Trophoblast cell (in vitro differentiated cells and primary cell): ENCODE measurements at regions not wholly inside any gene's neighbourhood (a gene's known extent, or its start where the extent isn't known, plus 50 kb on each side); places are given as distances from the start of the nearest gene placed in this dataset.

Source experiments
- DNase-seq, 2 donors: peaks; one replicate each; pipeline ENCODE4 v3.0.0-alpha.2; 2016
- H2AFZ ChIP-seq: 2 replicates; pipeline ENCODE4 v1.6.1; 2013; ENCODE audit warnings: low read length, moderate library complexity, mild to moderate bottlenecking; ENCODE audit not compliant: insufficient read depth, poor library complexity
- H2AK5ac ChIP-seq: 2 replicates; pipeline ENCODE4 v1.6.1; 2013; ENCODE audit warnings: mild to moderate bottlenecking, low read length
- H2BK120ac ChIP-seq: 2 replicates; pipeline ENCODE4 v1.6.1; 2013; ENCODE audit warnings: low read length, mild to moderate bottlenecking, moderate library complexity; ENCODE audit not compliant: insufficient read depth, poor library complexity
- H2BK12ac ChIP-seq: 2 replicates; pipeline ENCODE4 v1.6.1; 2013; ENCODE audit warnings: mild to moderate bottlenecking, low read length, moderate library complexity
- H2BK5ac ChIP-seq: 2 replicates; pipeline ENCODE4 v1.6.1; 2013; ENCODE audit warnings: low read length, low read depth, moderate library complexity, mild to moderate bottlenecking; ENCODE audit not compliant: poor library complexity
- H3K14ac ChIP-seq: 2 replicates; pipeline ENCODE4 v1.6.1; 2013; ENCODE audit warnings: mild to moderate bottlenecking, low read length
- H3K18ac ChIP-seq: 2 replicates; pipeline ENCODE4 v1.6.1; 2013; ENCODE audit warnings: mild to moderate bottlenecking, low read length
- H3K23ac ChIP-seq: 2 replicates; pipeline ENCODE4 v1.6.1; 2013; ENCODE audit warnings: low read length
- H3K27ac ChIP-seq: 2 replicates; pipeline ENCODE4 v1.5.1; 2013; ENCODE audit warnings: low read depth, mild to moderate bottlenecking, inconsistent platforms, low read length, moderate library complexity
- H3K27me3 ChIP-seq: 2 replicates; pipeline ENCODE4 v1.6.1; 2013; ENCODE audit warnings: inconsistent platforms, mild to moderate bottlenecking, low read length, moderate library complexity; ENCODE audit not compliant: insufficient read depth
- H3K36me3 ChIP-seq, 2 experiments: 1 replicate in 1 of 2; 2 replicates in 1 of 2; pipeline ENCODE4 v1.6.1; 2013; ENCODE audit warnings: low read length in 2 of 2, mild to moderate bottlenecking in 2 of 2, moderate library complexity in 1 of 2; ENCODE audit not compliant: insufficient read depth in 2 of 2, control insufficient read depth in 1 of 2
- H3K4ac ChIP-seq: 2 replicates; pipeline ENCODE4 v1.6.1; 2013; ENCODE audit warnings: low read depth, mild to moderate bottlenecking, low read length, moderate library complexity
- H3K4me1 ChIP-seq, 2 experiments: 1 replicate in 1 of 2; 2 replicates in 1 of 2; pipeline ENCODE4 v1.6.1; 2013; ENCODE audit warnings: low read length in 2 of 2, mild to moderate bottlenecking in 2 of 2, moderate library complexity in 1 of 2; ENCODE audit not compliant: insufficient read depth in 2 of 2, control insufficient read depth in 1 of 2
- H3K4me2 ChIP-seq: 2 replicates; pipeline ENCODE4 v1.6.1; 2013; ENCODE audit warnings: inconsistent platforms, mild to moderate bottlenecking, low read length, moderate library complexity
- H3K4me3 ChIP-seq: 2 replicates; pipeline ENCODE4 v1.5.1; 2013; ENCODE audit warnings: mild to moderate bottlenecking, low read depth, low read length, inconsistent platforms
- H3K79me1 ChIP-seq: one replicate; pipeline ENCODE4 v1.6.1; 2013; ENCODE audit warnings: low read length
- H3K79me2 ChIP-seq: 2 replicates; pipeline ENCODE4 v1.6.1; 2013; ENCODE audit warnings: low read length, mild to moderate bottlenecking; ENCODE audit not compliant: control insufficient read depth, insufficient read depth, poor library complexity
- H3K9ac ChIP-seq: 2 replicates; pipeline ENCODE4 v1.6.1; 2013; ENCODE audit warnings: mild to moderate bottlenecking, low read length
- H3K9me3 ChIP-seq: 2 replicates; pipeline ENCODE4 v1.6.1; 2013; ENCODE audit warnings: low read depth, mild to moderate bottlenecking, control low read depth, inconsistent platforms, low read length; ENCODE audit not compliant: insufficient read depth
- H4K12ac ChIP-seq: 2 replicates; pipeline ENCODE4 v1.6.1; 2013; ENCODE audit warnings: low read depth, mild to moderate bottlenecking, low read length, moderate library complexity
- H4K8ac ChIP-seq: 2 replicates; pipeline ENCODE4 v1.6.1; 2013; ENCODE audit warnings: low read depth, mild to moderate bottlenecking, low read length, moderate library complexity
- H4K91ac ChIP-seq: one replicate; pipeline ENCODE4 v1.6.1; 2013; ENCODE audit warnings: low read depth, mild to moderate bottlenecking, low read length, moderate library complexity
- WGBS: extraction: QIAGEN DNeasy Blood & Tissue Kit; methylation state at CpG from one replicate; pipeline ENCODE4 v1.1.7; 2013; ENCODE audit warnings: missing lambda C conversion rate; ENCODE audit not compliant: insufficient read length, insufficient coverage; ENCODE audit errors: extremely low coverage; 5-methylcytosine and 5-hydroxymethylcytosine counted together

- WGBS, result no CpG with 5 or more reads among the region's 1 CpG
Measured at GRCh38 chr2:46246790-46247189, 50.4 kb upstream of the EPAS1 start.

More at GRCh38 chr2:46246790-46247189, 50.4 kb upstream of the EPAS1 start:
- Histone ChIP-seq H2AFZ (no peak overlapping the region), H3K27ac (no peak overlapping the region), H3K9ac (no peak overlapping the region), H3K9me3 (no peaks in the 10 kb centered on the region), H4K12ac (no peak overlapping the region), H2BK5ac (no peak overlapping the region), H3K36me3 (no peaks in the 10 kb centered on the region), H3K18ac (no peak overlapping the region), H3K27me3 (no peaks in the 10 kb centered on the region), H3K4me1 (peaks cover 4 to 5% of the 10 kb centered on the region in 2 experiments), H3K4ac (no peak overlapping the region), H3K14ac (no peak overlapping the region), H3K4me2 (no peak overlapping the region), H3K79me1 (peaks cover 3% of the 10 kb centered on the region), H4K8ac (no peak overlapping the region), H3K4me3 (no peak overlapping the region), H2BK120ac (no peak overlapping the region), H2BK12ac (no peak overlapping the region), H3K23ac (no peak overlapping the region), H2AK5ac (no peak overlapping the region), H4K91ac (no peak overlapping the region), H3K79me2 (no peaks in the 10 kb centered on the region)
- peak in 1 of 2 donors; percentile 65 for DNase-seq
